IPS-11a (cell line): ENCODE measurements at regions not wholly inside any gene's neighbourhood (a gene's known extent, or its start where the extent isn't known, plus 50 kb on each side); places are given as distances from the start of the nearest gene placed in this dataset.
"Not testable (repeated sequence)": the region's sequence is repeated elsewhere in the genome, so short reads cannot be mapped to it uniquely, and the experiment has no call there.

Experiments
- H3K4me3 ChIP-seq: one replicate; pipeline ENCODE4 v1.5.1; 2013; ENCODE audit warnings: low read depth, low read length, control low read depth

- no peak overlapping the region for H3K4me3 ChIP-seq
Measured at GRCh38 chr4:10853196-10853595, 168.6 kb upstream of the CLNK start.

- no peak overlapping the region for H3K4me3 ChIP-seq
Measured at GRCh38 chr4:10841697-10842096, 157.1 kb upstream of the CLNK start.

GRCh38 chr4:10837151-10837550 is 152.6 kb upstream of the CLNK start:
- H3K4me3 ChIP-seq: no peak overlapping the region

- no peak overlapping the region for H3K4me3 ChIP-seq
Measured at GRCh38 chr4:10832806-10833628, 148.4 kb upstream of the CLNK start.

- no peak overlapping the region for H3K4me3 ChIP-seq
Measured at GRCh38 chr4:10831727-10832408, 147.3 kb upstream of the CLNK start.

GRCh38 chr4:10828918-10829538 is 144.5 kb upstream of the CLNK start:
- not testable (repeated sequence) for H3K4me3 ChIP-seq

GRCh38 chr4:10821826-10822225 is 137.3 kb upstream of the CLNK start:
- H3K4me3 ChIP-seq: no peak overlapping the region

- no peak overlapping the region for H3K4me3 ChIP-seq
Measured at GRCh38 chr4:10816571-10816970, 132.0 kb upstream of the CLNK start.

- no peak overlapping the region for H3K4me3 ChIP-seq
Measured at GRCh38 chr4:10811991-10812390, 127.4 kb upstream of the CLNK start.

- H3K4me3 ChIP-seq: no peak overlapping the region
Measured at GRCh38 chr4:10810411-10810810, 125.8 kb upstream of the CLNK start.

GRCh38 chr4:10809905-10810304 is 125.3 kb upstream of the CLNK start:
- H3K4me3 ChIP-seq: no peak overlapping the region

- H3K4me3 ChIP-seq: no peak overlapping the region
Measured at GRCh38 chr4:10808591-10808990, 124.0 kb upstream of the CLNK start.

GRCh38 chr4:10806953-10807645 is 122.5 kb upstream of the CLNK start:
- H3K4me3 ChIP-seq: no peak overlapping the region

GRCh38 chr4:10803713-10804343 is 119.3 kb upstream of the CLNK start:
- H3K4me3 ChIP-seq: no peak overlapping the region

GRCh38 chr4:10787365-10787764 is 102.8 kb upstream of the CLNK start:
- H3K4me3 ChIP-seq: no peak overlapping the region

GRCh38 chr4:10784621-10785020 is 100.1 kb upstream of the CLNK start:
- no peak overlapping the region for H3K4me3 ChIP-seq

- H3K4me3 ChIP-seq: no peak overlapping the region
Measured at GRCh38 chr4:10783351-10783750, 98.8 kb upstream of the CLNK start.

- no peak overlapping the region for H3K4me3 ChIP-seq
Measured at GRCh38 chr4:10781805-10782204, 97.2 kb upstream of the CLNK start.

- H3K4me3 ChIP-seq: not testable (repeated sequence)
Measured at GRCh38 chr4:10780803-10781202, 96.2 kb upstream of the CLNK start.

- not testable (repeated sequence) for H3K4me3 ChIP-seq
Measured at GRCh38 chr4:10775132-10775531, 90.6 kb upstream of the CLNK start.

GRCh38 chr4:10773656-10774055 is 89.1 kb upstream of the CLNK start:
- H3K4me3 ChIP-seq: no peak overlapping the region
